Peyer's patch (tissue), 4 donors: ENCODE measurements at regions not wholly inside any gene's neighbourhood (a gene's known extent, or its start where the extent isn't known, plus 50 kb on each side); places are given as distances from the start of the nearest gene placed in this dataset.

Experiments used
- CTCF ChIP-seq, 6 experiments: fragments of 450-650 bp in 4 of 6; fragments of 200-600 bp in 2 of 6; sonication (generic) in 1 of 6; IDR thresholded peaks; one replicate each; pipeline ENCODE4 v1.5.1; 2017 to 2019; ENCODE audit warnings: antibody characterized with exemption in 6 of 6, mild to moderate bottlenecking in 3 of 6, moderate library complexity in 1 of 6
- POLR2A ChIP-seq, 2 donors: fragments of 450-650 bp; IDR thresholded peaks; one replicate each; pipeline ENCODE4 v1.5.1; 2017; ENCODE audit warnings: antibody characterized with exemption in 2 of 2, mild to moderate bottlenecking in 2 of 2, moderate library complexity in 2 of 2

DNA sequence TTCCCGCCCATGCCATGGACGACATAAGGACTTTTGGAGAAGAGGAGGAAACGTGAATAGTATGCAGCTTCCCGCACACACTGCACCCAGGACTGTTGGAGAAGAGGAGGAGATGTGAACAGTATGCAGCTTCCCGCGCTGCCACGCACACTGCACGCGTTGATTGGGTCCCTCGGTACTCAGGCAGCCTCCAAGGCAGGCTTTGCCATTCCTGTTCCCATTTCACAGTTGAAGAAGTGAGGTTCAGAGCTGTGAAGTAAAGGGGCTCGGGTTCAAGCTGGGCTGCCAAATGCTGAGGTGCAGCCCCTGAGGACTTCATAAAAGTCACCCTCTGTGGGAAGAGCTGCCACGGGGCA is 147.9 kb upstream of the FAM20C start:
- TF ChIP-seq CTCF (IDR thresholded peaks at IDR 0.05) (no peak), POLR2A (IDR thresholded peaks at IDR 0.05) (no peak)
